Panc1 (cell line): ENCODE measurements at regions not wholly inside any gene's neighbourhood (a gene's known extent, or its start where the extent isn't known, plus 50 kb on each side); places are given as distances from the start of the nearest gene placed in this dataset.
A peak's percentile ranks its signal among the peaks of the same experiment; 100 is the strongest.

ENCODE experiments used
- ATAC-seq: fragments of 200-7000 bp; cut with Tn5 transposase; 2 replicates; pipeline ENCODE4 v1.9.1; 2020; ENCODE audit warnings: mild to moderate bottlenecking, moderate library complexity
- BruUV-seq: library from RNA; stranded (reverse); fragments of 400-500 nt; replicated peaks from 2 replicates; lab custom pipeline; 2021; lab: Mats Ljungman, UMichigan
- CTCF ChIA-PET: fragments of 300-600 bp; sonication (Branson Sonifier 250); formaldehyde crosslinking; loops from one replicate; lab custom pipeline; 2022; ENCODE audit warnings: antibody characterized with exemption; lab: Charles Lee
- POLR2A ChIA-PET: fragments of 300-600 bp; sonication (Branson Sonifier 250); formaldehyde crosslinking; loops from one replicate; lab custom pipeline; 2022; ENCODE audit warnings: antibody characterized with exemption; lab: Charles Lee
- DNase-seq: peaks from one replicate; pipeline ENCODE4 v3.0.0-alpha.2; 2010; ENCODE audit warnings: low read depth, low spot score
- H3K27ac ChIP-seq: 2 replicates; pipeline ENCODE4 v1.5.1; 2011; ENCODE audit warnings: mild to moderate bottlenecking, low read length, inconsistent platforms
- H3K27me3 ChIP-seq: fragments of 200-500 bp; sonication (Bioruptor generic); 2 replicates; pipeline ENCODE4 v1.6.0; 2014; ENCODE audit warnings: low read length, inconsistent platforms; ENCODE audit not compliant: control insufficient read depth, insufficient read depth
- H3K36me3 ChIP-seq: fragments of 200-500 bp; sonication (Bioruptor generic); 2 replicates; pipeline ENCODE4 v1.5.1; 2014; ENCODE audit warnings: inconsistent platforms, mild to moderate bottlenecking, low read length, moderate library complexity; ENCODE audit not compliant: control insufficient read depth, insufficient read depth
- H3K4me1 ChIP-seq: 2 replicates; pipeline ENCODE4 v1.5.1; 2011; ENCODE audit warnings: inconsistent platforms, mild to moderate bottlenecking, low read length, moderate library complexity; ENCODE audit not compliant: control insufficient read depth, insufficient read depth
- H3K4me3 ChIP-seq, 2 experiments: 2 replicates each; pipeline ENCODE4 v1.5.1; 2011 to 2012; ENCODE audit warnings: low read depth in 2 of 2, low read length in 2 of 2, mild to moderate bottlenecking in 2 of 2, inconsistent platforms in 1 of 2, moderate library complexity in 1 of 2
- H3K9me3 ChIP-seq: fragments of 200-500 bp; sonication (Bioruptor generic); 2 replicates; pipeline ENCODE4 v1.5.1; 2014; ENCODE audit warnings: low read depth, mild to moderate bottlenecking, inconsistent platforms, low read length, moderate library complexity; ENCODE audit not compliant: control insufficient read depth, insufficient read depth
- CTCF ChIP-seq: fragments of 450-650 bp; IDR thresholded peaks from 2 replicates; pipeline ENCODE4 v1.5.1; 2017; ENCODE audit warnings: mild to moderate bottlenecking
- POLR2AphosphoS5 ChIP-seq: IDR thresholded peaks from 2 replicates; pipeline ENCODE4 v1.6.1; 2012; ENCODE audit warnings: mild to moderate bottlenecking, low read depth, low read length, moderate library complexity
- REST ChIP-seq, 2 experiments: IDR thresholded peaks; 2 replicates each; pipeline ENCODE4 v1.6.1; 2011 to 2012; ENCODE audit warnings: low read depth in 2 of 2, control low read depth in 1 of 2, low read length in 1 of 2, mild to moderate bottlenecking in 1 of 2, moderate library complexity in 1 of 2; ENCODE audit not compliant: insufficient read depth in 1 of 2
- SIN3A ChIP-seq: IDR thresholded peaks from 2 replicates; pipeline ENCODE4 v1.6.1; 2012; ENCODE audit warnings: low read depth, mild to moderate bottlenecking, low read length, moderate library complexity, borderline replicate concordance; ENCODE audit not compliant: insufficient read depth
- TCF7L2 ChIP-seq: IDR thresholded peaks from 2 replicates; pipeline ENCODE4 v1.6.1; 2011; ENCODE audit warnings: mild to moderate bottlenecking, low read depth, low read length, inconsistent platforms
- in situ Hi-C: cut with HindIII; loops from 2 replicates; pipeline ENCODE4 v1.10.0; 2016; ENCODE audit warnings: low sequenced_read_pairs, low pct_unique_long_range_greater_than_20kb
- intact Hi-C: fragments of 100-400 bp; cut with micrococcal nuclease; formaldehyde crosslinking; loops from one replicate; pipeline ENCODE4 v1.10.0; 2022; ENCODE audit not compliant: unreplicated experiment

GRCh38 chr20:59455402-59456341 lies 148.7 kb upstream of the PHACTR3 start:
- no peaks in the 10 kb centered on the region for H3K9me3 ChIP-seq
- no peak overlapping the region for H3K27ac ChIP-seq
- ChIA-PET CTCF (interaction anchor here (0.5 to 1.8 kb wide), 9 partner anchors 9 to 1567 kb away, joined by 3 to 7 read pairs (median 3); no protein-coding TSS in a partner anchor), POLR2A (no interaction called here)
- H3K36me3 ChIP-seq, result no peaks in the 10 kb centered on the region
- intact Hi-C loops (loop anchor here (2.0 kb wide), 2 partner anchors 367 to 585 kb away; no protein-coding TSS in a partner anchor), in situ Hi-C loops (no loop called here)
- BruUV-seq, result no TSS peak
- no peak overlapping the region for H3K4me3 ChIP-seq
- DNase-seq (no peak), ATAC-seq (peak; percentile 71)
- TF ChIP-seq POLR2AphosphoS5 (no peak), CTCF (peak; percentile 81)
- peaks cover 4% of the 10 kb centered on the region; the same call in 1 of the 2 replicates for H3K27me3 ChIP-seq
- H3K4me1 ChIP-seq, result no peaks in the 10 kb centered on the region

- ATAC-seq (no peak; the same call in 1 of the 2 replicates), DNase-seq (no peak)
- no peaks in the 10 kb centered on the region for H3K9me3 ChIP-seq
- in situ Hi-C loops, result no loop called here
- no peaks in the 10 kb centered on the region for H3K36me3 ChIP-seq
- POLR2A ChIA-PET, result interaction anchor here (0.6 kb wide), 1 partner anchor 466 kb away, joined by 12 read pairs; no protein-coding TSS in a partner anchor
- H3K4me1 ChIP-seq, result no peaks in the 10 kb centered on the region
- CTCF ChIA-PET, result interaction anchor here (0.5 to 1.8 kb wide), 5 partner anchors 40 to 586 kb away, joined by 3 to 7 read pairs (median 3); no protein-coding TSS in a partner anchor
- peaks cover 3% of the 10 kb centered on the region; the same call in 1 of the 2 replicates for H3K27me3 ChIP-seq
- H3K4me3 ChIP-seq, result no peak overlapping the region
- no TSS peak for BruUV-seq
- TF ChIP-seq TCF7L2 (no peak), CTCF (no peak), SIN3A (no peak), POLR2AphosphoS5 (no peak), REST (IDR thresholded peaks at IDR 0.05; ENCODE audit: insufficient read depth in 1 of 2, low read depth in 2 of 2, low read length in 1 of 2) (no peak)
- no peak overlapping the region for H3K27ac ChIP-seq
- intact Hi-C loops, result no loop called here
Observed at GRCh38 chr20:59456342-59457279, 147.7 kb upstream of the PHACTR3 start.
